ENCODE measurements at regions not wholly inside any gene's neighbourhood (a gene's known extent, or its start where the extent isn't known, plus 50 kb on each side); places are given as distances from the start of the nearest gene placed in this dataset.

DNA sequence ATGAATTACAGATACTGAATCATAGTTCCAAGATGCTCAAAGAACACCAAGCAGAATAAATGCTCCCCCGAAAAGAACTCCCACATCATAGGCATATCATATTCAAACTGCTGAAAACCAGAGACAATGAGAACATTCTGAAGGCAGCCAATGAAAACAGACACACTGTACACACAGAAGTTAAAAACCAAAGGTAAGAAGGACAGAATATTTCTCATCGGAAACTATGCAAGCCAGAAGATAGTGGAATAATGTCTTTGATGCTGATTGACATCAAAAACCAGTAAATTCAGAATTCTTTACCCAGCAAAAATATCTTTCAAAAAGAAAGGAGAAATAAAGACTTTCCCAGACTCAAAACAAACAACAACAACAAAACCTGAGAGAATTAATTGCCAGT is 73.8 kb upstream of the IRX5 start:
- Histone ChIP-seq H3K27me3 (ENCODE audit: control insufficient read depth in 3 of 3, insufficient read depth in 3 of 3, low read length in 2 of 3) (peaks cover 0 to 10% (median 6%) of the 10 kb centered on the region in 3 donors), H3K9ac (ENCODE audit: insufficient read depth in 1 of 2, low read length in 2 of 2) (no peak overlapping the region), H3K4me1 (ENCODE audit: control insufficient read depth in 5 of 5, insufficient read depth in 5 of 5, low read length in 5 of 5) (no peaks in the 10 kb centered on the region), H3K27ac (ENCODE audit: low read depth in 1 of 2, low read length in 1 of 2) (no peak overlapping the region), H3K36me3 (ENCODE audit: control insufficient read depth in 4 of 4, insufficient read depth in 4 of 4, low read length in 4 of 4) (no peaks in the 10 kb centered on the region), H3K4me3 (no peak overlapping the region), H3K9me3 (ENCODE audit: control insufficient read depth in 4 of 4, insufficient read depth in 3 of 4, low read length in 3 of 4) (peaks cover 0 to 2% (median under 1%) of the 10 kb centered on the region in 4 donors)
- ATAC-seq (ENCODE audit: insufficient read depth, low FRiP score) (no peak), DNase-seq (no peak)
- TF ChIP-seq, protein P1, sequence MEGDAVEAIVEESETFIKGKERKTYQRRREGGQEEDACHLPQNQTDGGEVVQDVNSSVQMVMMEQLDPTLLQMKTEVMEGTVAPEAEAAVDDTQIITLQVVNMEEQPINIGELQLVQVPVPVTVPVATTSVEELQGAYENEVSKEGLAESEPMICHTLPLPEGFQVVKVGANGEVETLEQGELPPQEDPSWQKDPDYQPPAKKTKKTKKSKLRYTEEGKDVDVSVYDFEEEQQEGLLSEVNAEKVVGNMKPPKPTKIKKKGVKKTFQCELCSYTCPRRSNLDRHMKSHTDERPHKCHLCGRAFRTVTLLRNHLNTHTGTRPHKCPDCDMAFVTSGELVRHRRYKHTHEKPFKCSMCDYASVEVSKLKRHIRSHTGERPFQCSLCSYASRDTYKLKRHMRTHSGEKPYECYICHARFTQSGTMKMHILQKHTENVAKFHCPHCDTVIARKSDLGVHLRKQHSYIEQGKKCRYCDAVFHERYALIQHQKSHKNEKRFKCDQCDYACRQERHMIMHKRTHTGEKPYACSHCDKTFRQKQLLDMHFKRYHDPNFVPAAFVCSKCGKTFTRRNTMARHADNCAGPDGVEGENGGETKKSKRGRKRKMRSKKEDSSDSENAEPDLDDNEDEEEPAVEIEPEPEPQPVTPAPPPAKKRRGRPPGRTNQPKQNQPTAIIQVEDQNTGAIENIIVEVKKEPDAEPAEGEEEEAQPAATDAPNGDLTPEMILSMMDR (IDR thresholded peaks at IDR 0.05; ENCODE audit: control extremely low read depth, extremely low read depth), result no peak
- 97 to 98% methylated on average over 2 of the region's 2 CpGs for WGBS, 2 donors

DNA sequence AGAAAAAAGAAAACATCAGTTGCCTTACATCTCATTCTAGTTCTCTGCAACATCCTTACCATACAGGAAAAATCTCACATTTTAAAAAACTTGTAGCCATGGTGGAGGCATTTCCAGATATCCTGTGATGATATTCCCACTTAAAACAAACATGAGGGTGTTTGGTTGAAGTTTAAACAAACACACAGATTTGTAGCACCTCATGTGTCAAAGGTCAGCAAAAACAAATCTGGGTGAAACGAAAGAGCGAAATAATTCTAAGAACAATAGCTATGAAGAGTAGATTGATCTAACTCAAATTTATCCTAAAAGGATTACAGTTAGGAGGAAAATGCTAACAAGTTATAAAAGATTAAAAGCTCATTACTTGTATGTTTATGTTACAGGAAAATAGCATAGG is 83.1 kb upstream of the IRX5 start:
- 44 to 51% methylated on average over 2 of the region's 2 CpGs for WGBS, 2 donors
- peaks cover 0 to 5% (median 4%) of the 10 kb centered on the region in 4 donors for H3K9me3 ChIP-seq (ENCODE audit: control insufficient read depth in 4 of 4, insufficient read depth in 3 of 4, low read length in 3 of 4)
- H3K27me3 ChIP-seq (ENCODE audit: control insufficient read depth in 3 of 3, insufficient read depth in 3 of 3, low read length in 2 of 3), result no peaks in the 10 kb centered on the region
- no peak overlapping the region for H3K9ac ChIP-seq (ENCODE audit: insufficient read depth in 1 of 2, low read length in 2 of 2)
- no peak overlapping the region for H3K27ac ChIP-seq (ENCODE audit: low read depth in 1 of 2, low read length in 1 of 2)
- H3K4me1 ChIP-seq (ENCODE audit: control insufficient read depth in 5 of 5, insufficient read depth in 5 of 5, low read length in 5 of 5), result peaks cover 0 to 6% (median 0%) of the 10 kb centered on the region in 5 donors
- TF ChIP-seq, protein P1 (IDR thresholded peaks at IDR 0.05; ENCODE audit: control extremely low read depth, extremely low read depth), result no peak
- no peak for ATAC-seq (ENCODE audit: insufficient read depth, low FRiP score)
- H3K36me3 ChIP-seq (ENCODE audit: control insufficient read depth in 4 of 4, insufficient read depth in 4 of 4, low read length in 4 of 4), result no peaks in the 10 kb centered on the region
- DNase-seq, result peak in 2 of 3 donors; percentile 40 to 45
- no peak overlapping the region for H3K4me3 ChIP-seq

DNA sequence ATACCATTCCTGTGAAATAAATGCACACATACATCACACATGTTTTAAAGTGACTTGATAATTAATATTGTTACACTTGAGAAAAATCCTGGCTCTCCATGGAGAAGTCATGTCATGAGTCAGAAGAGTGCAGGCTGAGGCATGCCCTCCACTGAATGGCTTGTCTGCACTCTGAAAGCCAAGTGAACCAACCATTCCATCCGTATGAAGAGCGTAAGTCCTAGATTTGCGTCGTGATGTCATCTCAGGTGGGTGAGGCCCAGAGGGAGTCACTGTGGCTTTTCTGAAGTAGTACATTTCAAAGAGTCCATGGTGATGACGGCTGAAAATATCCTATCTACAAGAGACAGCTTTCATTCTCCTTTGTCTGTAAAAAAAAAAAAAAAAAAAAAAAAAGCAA is 83.5 kb upstream of the IRX5 start:
- Histone ChIP-seq H3K9me3 (ENCODE audit: control insufficient read depth in 4 of 4, insufficient read depth in 3 of 4, low read length in 3 of 4) (peaks cover 0 to 5% (median 4%) of the 10 kb centered on the region in 4 donors), H3K9ac (ENCODE audit: insufficient read depth in 1 of 2, low read length in 2 of 2) (no peak overlapping the region), H3K4me1 (ENCODE audit: control insufficient read depth in 5 of 5, insufficient read depth in 5 of 5, low read length in 5 of 5) (peaks cover 0 to 6% (median 0%) of the 10 kb centered on the region in 5 donors), H3K27ac (ENCODE audit: low read depth in 1 of 2, low read length in 1 of 2) (no peak overlapping the region), H3K27me3 (ENCODE audit: control insufficient read depth in 3 of 3, insufficient read depth in 3 of 3, low read length in 2 of 3) (no peaks in the 10 kb centered on the region), H3K4me3 (no peak overlapping the region), H3K36me3 (ENCODE audit: control insufficient read depth in 4 of 4, insufficient read depth in 4 of 4, low read length in 4 of 4) (no peaks in the 10 kb centered on the region)
- TF ChIP-seq, protein P1 (IDR thresholded peaks at IDR 0.05; ENCODE audit: control extremely low read depth, extremely low read depth), result no peak
- 73 to 78% methylated on average over 5 of the region's 5 CpGs for WGBS, 2 donors
- DNase-seq (peak in 2 of 3 donors; percentile 9 to 10), ATAC-seq (ENCODE audit: insufficient read depth, low FRiP score) (no peak)

DNA sequence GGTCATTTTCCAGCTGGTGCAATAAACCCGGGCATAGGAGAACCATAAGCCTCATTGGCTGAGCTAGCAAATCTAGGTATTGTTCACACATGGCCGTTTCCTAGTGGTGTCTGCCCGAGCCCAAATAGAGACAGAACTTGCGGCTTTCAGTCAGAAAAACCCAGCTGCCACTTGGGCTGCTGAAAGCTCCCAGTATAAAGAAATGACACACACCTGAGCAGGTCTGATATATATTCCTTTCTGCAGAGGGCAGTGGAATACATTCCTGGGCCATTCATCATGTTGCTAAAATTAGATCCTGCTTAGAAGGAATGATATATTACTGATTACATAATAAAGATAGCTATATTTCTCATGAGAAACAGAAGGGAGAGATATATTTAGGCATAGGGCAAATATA is 83.9 kb upstream of the IRX5 start:
- Histone ChIP-seq H3K36me3 (ENCODE audit: control insufficient read depth in 4 of 4, insufficient read depth in 4 of 4, low read length in 4 of 4) (no peaks in the 10 kb centered on the region), H3K9me3 (ENCODE audit: control insufficient read depth in 4 of 4, insufficient read depth in 3 of 4, low read length in 3 of 4) (peaks cover 0 to 5% (median 4%) of the 10 kb centered on the region in 4 donors), H3K27ac (ENCODE audit: low read depth in 1 of 2, low read length in 1 of 2) (no peak overlapping the region), H3K9ac (ENCODE audit: insufficient read depth in 1 of 2, low read length in 2 of 2) (no peak overlapping the region), H3K27me3 (ENCODE audit: control insufficient read depth in 3 of 3, insufficient read depth in 3 of 3, low read length in 2 of 3) (no peaks in the 10 kb centered on the region), H3K4me1 (ENCODE audit: control insufficient read depth in 5 of 5, insufficient read depth in 5 of 5, low read length in 5 of 5) (peaks cover 0 to 6% (median 0%) of the 10 kb centered on the region in 5 donors), H3K4me3 (no peak overlapping the region)
- TF ChIP-seq, protein P1 (IDR thresholded peaks at IDR 0.05; ENCODE audit: control extremely low read depth, extremely low read depth), result no peak
- DNase-seq (peak in 2 of 3 donors; percentile 20 to 45), ATAC-seq (ENCODE audit: insufficient read depth, low FRiP score) (no peak)
- 52 to 73% methylated on average over 4 of the region's 4 CpGs for WGBS, 2 donors
